Suppressor macrophage treated with lipopolysaccharide for 4 hours (primary cell): ENCODE measurements at regions not wholly inside any gene's neighbourhood (a gene's known extent, or its start where the extent isn't known, plus 50 kb on each side); places are given as distances from the start of the nearest gene placed in this dataset.
"Not testable (repeated sequence)": the region's sequence is repeated elsewhere in the genome, so short reads cannot be mapped to it uniquely, and the experiment has no call there.

ENCODE experiments used
- DNase-seq: peaks from one replicate; pipeline ENCODE4 v3.0.0-alpha.2; 2020

DNA sequence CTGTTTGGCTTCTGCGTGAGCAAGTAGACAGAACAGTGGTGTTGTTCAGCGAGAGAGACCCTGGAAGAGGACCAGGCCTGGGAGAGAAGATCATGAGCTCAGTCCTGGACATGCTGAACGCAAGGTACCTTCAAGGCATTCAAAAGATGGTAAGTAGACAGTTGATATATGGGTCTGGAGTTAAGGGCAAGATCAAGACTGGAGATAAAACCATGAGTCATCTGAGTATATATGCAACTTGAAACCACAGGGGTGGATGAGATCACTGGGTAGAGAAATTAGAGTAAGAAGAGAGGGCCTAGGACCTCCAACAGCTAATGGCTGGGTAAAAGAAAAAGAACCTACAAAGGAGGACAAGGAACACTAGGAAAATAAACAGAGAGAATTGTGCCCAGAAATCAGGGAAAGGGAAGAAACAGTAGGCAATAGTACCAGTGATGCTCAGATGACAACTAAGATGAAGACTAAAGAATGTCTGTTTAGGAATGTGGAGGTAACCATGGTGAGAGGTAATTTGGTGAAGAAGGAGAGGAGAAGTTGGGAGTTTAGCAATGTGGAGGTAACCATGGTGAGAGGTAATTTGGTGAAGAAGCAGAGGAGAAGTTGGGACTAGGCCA, 343.2 kb upstream of the ADAMTS9 start:
- DNase-seq: no peak

DNA sequence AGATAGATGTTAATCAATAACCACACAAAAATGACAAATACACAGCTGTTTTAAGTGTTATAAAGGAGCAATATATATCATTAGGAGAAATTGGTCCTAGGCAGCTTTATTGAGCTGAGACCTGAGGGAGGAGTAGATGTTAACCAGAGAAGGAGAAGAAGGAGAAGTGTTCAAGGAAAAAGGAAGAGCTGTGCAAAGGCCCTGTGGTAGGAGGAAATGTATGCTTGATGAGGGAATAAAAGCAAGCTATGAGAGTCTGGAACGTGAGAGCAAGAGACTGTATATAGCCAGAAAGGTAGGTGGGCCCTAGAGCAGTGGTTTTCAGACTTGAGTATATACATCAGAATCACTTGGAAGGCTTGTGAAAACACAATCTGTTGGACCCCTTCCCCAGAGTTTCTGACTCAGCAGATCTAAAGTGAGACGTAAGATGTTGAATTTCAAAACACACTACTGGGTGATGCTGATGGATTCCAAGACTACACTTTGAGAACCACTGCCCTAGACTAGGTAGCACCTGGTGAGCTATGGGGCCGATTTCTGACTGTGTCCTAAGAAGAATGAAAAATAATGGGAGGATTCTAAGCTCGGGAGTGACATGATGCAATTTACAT, 342.3 kb upstream of the ADAMTS9 start:
- DNase-seq: no peak

DNA sequence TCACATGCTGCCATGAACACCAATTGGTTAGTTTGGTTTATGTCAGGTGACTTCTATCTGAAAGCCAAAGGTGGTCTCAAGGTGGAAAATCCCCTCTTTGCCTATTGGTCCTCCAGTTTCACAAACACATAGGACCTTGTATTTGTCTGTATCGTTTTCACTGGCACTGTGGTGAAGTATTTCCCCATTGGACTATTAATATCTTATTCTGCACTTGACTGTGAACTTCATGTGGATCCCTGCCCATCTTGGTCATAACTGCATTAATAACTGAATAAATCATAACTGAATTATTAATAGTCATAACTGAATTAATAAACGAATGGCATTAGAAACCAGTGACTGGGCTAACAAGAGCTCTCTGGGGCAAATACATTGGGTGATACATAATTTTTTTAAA, 341.3 kb upstream of the ADAMTS9 start:
- DNase-seq: no peak

DNA sequence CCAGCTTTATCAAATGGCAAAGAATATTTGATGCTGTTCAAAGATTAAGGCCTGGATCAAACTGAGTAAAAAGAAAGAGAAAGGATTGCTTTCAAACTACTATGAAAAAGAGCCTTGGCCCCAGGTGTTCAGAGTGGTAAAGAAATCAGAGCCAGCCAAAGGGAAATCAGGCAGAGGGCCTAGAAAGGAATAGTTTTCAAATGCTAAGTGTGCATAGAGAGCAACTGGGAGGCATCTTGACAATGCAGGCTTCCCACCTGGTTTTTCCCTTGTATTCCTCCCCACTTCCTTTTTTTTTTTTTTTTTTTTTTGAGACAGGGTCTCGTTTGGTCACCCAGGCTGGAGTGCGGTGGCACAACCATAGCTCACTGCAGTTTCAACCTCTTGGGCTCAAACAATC, 340.2 kb upstream of the ADAMTS9 start:
- DNase-seq: no peak

DNA sequence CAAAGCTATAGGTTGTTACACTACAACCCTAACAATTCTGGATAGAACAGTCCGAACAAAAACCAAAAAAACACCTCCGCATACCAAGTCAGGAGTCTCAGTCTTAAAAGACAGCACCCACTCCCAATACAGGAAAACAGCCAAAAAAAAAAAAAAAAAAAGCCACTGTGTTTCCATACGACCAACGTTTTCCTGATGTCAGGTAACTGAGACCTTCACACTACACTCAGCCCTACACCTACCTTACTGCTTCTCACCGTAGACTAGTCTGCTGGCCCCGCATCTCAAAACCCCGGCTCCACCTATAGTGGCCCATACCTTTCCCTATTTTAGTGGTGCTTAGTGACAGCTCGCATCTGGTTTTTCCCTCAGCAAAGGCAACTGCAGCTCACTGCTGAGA, 339.5 kb upstream of the ADAMTS9 start:
- DNase-seq: no peak

DNA sequence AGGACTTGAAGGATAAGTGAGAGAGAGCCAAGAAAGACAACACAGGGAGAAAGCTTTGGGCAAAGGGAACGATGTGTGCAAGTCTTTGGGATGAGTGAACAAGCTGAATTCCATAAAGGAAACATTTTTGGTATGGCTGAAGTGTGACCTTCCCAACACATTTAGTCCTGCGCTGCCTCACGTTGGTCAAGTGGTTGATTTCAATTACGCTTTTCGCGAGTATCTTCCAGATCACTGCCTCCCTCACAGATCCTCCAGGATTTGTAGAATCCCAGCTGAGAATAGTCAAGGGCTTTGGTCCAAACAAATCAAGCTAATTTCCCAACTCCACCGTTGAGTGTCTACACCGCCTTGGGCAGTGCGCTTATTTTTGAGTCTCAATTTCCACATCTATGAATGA, 338.4 kb upstream of the ADAMTS9 start:
- no peak for DNase-seq

DNA sequence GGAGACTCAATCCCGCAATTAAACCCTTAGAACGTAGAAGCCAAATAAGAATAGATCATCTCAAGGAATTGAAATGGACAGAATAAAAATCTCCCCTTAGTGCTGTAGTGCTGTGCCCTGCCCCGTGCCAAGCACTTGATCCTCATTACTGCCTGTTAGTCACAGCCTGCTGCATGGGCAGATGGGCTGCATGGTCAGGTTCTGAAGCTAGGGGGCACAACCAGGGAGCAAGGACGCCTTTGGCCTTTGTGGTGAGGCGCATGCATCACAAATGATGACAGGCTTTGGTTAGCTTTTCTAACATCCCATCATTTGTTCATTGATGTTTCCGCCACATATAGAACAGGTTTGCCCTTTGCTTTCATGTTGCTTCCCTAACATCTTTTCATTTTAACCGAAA, 336.3 kb upstream of the ADAMTS9 start:
- DNase-seq: no peak

DNA sequence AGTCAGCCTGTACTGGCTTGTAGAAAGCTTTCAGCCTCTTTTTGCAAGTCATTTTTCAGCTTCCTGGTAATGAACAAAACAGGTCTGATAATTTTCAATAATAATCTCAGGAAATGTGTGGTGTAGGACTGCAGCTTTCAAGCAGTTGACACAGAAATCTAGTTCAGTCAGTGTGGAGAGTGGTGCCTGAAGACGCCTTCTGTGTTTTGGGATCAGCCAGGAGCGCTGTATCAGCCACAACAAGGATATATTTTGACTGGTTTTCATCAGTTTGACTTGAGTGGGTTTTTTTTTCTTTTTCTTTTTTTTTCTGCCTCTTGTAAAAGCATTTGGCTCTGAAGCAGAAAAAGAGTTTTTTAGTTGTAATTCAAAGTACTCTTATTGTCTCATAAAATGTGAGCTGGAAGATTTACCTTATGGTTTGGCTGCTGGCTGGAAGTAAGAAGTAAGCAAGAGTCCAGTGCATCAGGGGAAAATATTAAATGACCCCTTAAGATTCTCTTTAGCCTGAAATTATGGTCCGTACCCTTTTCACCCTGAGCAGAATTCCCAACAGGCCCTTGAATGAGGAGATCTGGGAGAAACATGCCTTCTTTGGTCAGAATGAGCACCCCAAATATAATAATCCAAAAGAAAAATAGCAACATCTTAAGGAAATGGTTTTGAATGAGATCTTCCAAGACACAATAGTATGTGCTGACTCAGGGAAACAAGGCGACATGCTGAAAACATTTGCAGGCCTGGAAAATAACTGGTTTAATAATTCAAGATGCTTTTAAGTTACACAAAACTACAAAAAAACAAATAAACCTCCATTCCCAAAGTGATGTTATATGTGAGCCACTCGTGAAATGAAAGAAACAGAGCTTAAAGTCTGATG, 332.7 kb upstream of the ADAMTS9 start:
- DNase-seq: no peak

DNA sequence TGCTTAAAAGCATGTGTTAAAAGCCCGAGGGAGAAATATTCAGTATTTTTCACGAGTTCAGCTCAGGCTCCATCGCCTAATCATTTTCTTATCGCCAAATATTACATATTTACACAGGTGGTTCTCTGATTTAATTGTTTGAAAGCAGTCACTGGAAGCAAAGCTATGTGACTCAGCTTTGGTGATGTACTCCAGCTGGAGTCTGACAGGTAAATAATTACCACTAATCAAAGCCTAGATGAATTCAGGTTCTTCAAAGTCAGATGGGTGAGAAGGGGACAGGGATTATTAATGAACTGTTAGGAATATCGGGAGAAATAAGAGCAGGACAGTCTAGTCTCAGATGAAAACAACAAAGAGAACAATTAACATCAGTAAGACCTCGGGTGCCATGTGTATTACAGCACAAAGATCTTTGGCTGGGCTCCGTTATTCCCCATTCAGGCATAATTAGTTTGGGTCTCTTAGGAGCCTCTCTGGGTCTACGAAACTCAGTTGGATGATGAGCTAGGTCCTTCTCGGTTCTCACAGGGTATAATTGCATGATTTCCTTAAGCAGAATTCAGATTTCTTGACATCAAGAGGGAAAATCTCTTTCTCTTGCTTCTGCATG, 331.7 kb upstream of the ADAMTS9 start:
- DNase-seq: no peak

DNA sequence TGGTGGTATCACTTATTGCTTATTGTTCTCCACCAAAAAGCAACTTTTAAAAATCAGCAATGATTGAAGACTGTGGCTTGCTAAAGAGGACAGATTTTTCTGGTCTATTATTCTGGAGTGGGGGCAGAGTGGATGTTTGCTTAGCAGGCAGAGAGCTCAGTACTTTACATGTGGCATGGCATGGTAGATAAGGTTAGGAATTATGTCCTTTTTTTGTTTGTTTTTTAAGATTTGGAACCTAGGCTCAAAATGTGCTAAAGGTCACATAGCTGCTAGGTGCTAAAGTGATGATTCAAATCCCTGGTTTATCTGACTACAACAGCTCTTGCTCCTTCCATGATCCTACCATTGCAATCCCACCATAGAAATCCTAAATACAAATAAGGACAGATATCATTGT, 331.0 kb upstream of the ADAMTS9 start:
- no peak for DNase-seq

DNA sequence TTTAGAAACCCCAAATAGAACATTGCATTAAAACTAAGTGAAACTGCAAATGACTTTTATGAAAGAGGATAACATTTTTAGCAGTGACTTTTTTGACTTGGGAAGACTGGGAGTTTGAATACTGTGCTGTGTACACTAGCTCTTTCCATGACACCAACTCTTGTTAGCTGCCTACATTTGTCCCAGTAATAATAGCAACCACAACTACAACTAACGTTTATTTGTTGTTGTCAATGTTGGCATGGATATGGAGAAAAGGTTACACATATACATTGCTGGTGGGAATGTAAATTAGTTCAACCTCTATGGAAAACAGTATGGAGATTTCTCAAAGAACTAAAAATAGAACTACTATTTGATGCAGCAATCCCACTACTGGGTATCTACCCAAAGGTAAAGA, 329.6 kb upstream of the ADAMTS9 start:
- no peak for DNase-seq

DNA sequence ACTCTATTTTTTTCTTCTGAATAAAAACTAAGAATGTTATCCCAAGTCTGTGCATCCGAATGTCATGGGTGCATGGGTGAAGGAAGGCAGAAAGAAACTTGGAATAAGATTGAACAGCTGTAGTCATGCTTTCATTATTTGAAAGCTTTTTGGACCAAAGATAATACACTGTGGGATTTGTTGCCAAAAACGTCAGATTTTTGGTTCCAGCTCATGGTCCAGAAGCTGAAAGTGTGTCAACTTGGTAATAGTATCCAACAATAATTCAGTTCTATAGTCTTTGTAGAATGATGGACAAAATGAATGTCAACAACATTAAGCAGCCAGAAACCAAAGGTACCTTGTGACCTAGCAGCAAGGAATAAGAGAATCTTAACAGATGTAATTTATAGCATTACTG, 327.9 kb upstream of the ADAMTS9 start:
- DNase-seq: no peak

DNA sequence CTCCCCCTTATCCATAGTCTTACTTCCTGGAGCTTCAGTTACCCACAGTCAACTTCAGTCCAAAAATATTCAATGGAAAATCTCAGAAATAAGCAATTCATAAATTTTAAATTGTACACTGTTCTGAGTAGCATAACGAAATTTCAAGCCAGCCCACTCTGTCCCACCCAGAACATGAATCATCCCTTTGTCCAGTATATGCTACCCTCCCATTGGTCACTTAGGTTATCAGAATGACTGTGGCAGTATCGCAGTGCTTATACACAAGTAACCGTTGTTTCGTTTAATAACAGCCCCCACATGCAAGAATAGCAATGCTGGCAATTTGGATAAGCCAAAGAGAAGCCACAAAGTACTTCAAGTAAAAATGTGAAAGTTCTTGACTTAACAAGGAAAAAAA, 325.3 kb upstream of the ADAMTS9 start:
- DNase-seq: no peak

DNA sequence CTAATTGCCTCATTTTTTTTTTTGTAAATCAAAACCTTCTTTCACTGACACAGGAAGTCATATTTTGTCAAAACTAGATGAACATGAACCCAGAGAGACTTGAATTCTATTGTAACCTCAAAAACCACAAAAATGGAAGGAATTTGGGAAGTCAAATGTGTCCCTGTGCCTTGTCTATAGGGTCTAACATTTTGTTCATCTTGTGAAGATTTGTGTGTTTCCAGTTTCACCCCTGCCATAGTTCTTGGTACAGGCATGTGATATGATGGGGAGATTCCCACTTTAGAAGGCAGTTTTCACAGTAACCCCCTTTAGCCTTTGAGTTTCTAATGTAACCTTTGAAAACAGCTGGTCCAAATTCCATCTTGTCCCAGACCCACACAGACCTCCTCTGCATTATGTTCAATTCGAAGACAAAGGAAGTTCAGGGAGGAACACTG, 318.5 kb upstream of the ADAMTS9 start:
- no peak for DNase-seq

DNA sequence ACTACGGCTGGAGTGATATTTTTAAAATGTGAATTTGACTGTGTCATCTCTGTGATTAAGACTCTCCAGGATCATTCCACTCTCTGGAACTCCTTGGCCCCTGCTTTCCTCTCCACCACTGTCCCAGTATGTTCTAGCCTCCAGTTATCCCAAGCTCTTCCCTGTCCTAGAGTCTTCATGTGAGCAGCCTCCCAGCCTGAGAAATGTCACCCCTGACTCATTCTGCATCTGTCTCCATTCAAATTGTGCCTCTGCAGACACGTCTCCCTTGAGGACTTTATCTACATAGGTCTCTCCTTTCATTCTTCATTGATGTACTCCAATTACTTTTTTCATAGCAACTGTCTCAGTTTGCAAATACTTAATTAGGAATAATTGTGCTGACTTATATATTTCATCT, 317.7 kb upstream of the ADAMTS9 start:
- DNase-seq: no peak

DNA sequence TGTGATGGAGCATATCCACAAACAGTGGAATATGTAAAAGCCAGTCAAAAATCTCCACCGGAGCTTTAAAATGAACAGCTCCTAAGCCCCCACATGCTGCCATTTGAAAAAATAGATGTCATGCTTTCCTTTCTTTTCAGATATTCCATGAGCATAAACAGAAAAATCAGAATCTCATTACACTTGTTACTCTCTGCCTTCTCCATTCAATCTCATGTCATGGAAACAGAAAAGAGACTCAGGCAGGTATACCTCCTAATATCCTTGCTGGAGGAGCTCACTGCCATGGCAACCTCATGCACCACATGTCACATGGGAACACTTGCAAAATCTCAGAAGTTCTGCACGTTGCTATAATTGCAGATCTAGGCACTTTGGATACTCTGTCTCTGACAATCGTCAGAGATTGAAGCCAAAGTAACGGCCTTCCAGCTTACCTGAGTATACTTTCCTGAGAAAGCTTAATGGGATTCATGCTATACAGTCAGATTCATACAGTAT, 317.0 kb upstream of the ADAMTS9 start:
- DNase-seq: no peak

DNA sequence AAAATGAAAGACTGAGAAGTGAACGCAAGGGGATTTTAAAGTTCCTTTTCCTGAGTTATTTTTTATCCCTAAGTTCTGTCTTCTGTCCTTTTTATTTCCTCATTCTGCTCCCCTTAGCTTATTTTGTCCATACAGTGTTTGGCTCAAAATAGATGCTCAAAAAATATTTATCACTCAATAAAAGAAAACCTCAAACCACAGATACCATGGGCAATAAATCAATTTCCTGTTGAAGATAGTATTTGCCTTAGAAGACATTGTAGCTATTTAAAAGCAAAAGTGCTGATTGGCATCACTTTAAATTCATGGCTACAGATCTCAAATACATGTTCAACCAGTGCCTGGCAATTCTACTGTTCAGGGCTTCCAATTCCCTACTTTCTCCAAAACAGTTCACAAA, 316.5 kb upstream of the ADAMTS9 start:
- no peak for DNase-seq

DNA sequence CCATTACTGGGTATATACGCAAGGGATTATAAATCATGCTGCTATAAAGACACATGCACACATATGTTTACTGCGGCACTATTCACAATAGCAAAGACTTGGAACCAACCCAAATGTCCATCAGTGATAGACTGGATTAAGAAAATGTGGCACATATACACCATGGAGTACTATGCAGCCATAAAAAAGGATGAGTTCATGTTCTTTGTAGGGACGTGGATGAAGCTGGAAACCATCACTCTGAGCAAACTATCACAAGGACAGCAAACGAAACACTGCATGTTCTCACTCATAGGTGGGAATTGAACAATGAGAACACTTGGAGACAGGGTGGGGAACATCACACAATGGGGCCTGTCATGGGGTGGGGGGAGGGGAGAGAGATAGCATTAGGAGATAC, 313.3 kb upstream of the ADAMTS9 start:
- DNase-seq: not testable (repeated sequence)

DNA sequence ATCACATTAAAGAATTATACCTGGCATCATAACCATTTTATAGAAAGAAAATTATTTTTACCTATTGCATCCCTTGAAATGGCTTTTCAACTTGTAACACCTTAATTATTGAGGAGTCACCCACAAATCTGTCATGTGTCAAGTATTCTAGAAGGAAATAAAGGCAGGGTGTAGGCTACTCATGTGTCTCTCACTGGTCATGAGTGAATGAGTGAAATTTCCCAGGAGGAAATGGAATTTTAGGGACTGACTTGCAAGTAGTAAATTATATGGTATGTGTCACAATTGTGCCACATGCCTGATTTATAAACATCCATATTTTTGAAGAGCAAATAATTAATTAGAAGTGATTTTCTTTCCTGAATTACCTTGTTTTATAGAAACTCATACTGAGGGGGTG, 310.5 kb upstream of the ADAMTS9 start:
- DNase-seq: no peak

DNA sequence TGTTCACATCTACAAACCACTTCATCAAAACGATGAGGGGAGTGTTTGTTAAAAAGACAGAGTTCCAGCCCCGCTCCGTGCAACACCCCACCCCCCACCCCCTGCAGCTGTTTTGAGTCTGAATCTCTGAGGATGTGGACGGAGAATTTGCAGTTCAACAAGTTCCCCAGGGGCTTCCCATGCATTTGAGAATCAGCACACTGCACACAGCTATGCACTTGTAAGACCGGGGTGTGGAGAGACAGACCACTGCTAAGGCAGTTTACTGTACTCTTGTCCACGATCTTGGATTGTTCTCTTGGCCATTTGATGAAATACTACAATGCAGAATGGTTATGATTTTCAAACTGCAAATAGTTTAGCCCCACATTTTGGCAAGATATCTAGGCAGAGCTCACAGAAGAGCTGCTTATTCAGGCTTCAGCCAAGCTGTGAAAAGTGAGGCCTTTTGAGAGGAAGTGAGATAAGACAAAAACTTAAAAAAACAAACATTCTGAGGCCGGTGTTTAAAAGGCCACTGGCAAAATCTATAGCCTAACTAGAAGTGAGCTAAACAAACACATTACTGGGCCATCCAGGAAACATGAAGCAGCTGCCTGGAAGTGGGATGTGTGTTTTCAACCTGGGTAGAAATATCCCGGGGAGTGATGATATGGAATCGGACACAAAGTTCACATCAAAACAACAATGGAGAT, 308.2 kb upstream of the ADAMTS9 start:
- DNase-seq: no peak

DNA sequence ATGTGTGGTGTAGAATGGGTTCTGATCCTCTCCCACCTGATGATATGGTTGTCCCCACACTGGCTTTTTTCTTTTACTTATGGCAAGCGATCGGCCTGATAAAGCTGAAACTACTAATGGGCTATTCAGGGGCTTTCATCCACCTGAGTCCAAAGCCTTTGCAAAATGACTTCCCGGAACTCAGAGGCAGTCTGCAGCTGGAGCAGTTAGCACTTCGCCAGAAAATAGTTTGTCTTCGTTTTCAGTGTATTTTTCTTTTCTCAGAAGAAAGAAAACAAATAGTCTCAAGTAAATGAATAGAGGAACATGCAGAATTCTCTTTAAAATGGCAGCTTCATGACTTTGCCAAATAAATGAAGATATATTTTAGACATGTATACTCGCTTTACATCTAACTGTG, 306.0 kb upstream of the ADAMTS9 start:
- DNase-seq: no peak

DNA sequence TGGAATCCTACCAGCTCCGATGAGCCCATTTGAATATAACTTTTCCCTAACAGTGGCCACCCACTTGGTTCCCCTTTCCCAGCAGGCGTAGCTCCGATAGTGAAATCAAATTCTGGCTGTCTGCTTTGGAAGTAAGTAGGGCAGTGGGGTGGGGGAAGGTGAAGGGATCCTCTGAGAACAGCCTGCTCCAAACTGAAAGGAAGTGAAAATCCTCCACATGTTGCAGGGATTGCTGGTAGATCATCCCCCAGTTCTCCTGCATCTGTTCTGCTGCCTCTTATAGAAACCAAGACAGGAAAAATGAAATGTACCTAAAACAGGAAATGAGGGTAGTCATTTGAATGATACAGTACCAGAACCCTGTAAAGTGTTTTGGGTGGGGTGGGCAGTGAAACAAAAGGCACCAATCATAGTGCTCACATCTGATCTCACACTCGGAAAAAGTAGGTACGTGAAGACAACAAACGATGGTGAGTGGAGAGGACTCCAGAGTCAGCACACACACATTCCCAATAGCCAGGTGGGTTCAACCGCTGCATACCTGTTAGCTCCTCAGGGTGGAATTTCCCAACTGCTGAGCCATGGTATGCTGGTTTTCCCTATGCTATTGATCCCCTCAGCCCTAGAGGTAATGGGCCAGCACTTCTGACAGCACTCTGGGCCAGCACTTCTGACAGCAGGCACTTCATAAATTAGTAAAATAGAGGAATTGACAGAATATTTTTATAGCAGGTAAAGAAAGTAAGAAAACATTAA, 304.9 kb upstream of the ADAMTS9 start:
- DNase-seq: no peak
